ENCODE measurements at regions not wholly inside any gene's neighbourhood (a gene's known extent, or its start where the extent isn't known, plus 50 kb on each side); places are given as distances from the start of the nearest gene placed in this dataset.

DNA sequence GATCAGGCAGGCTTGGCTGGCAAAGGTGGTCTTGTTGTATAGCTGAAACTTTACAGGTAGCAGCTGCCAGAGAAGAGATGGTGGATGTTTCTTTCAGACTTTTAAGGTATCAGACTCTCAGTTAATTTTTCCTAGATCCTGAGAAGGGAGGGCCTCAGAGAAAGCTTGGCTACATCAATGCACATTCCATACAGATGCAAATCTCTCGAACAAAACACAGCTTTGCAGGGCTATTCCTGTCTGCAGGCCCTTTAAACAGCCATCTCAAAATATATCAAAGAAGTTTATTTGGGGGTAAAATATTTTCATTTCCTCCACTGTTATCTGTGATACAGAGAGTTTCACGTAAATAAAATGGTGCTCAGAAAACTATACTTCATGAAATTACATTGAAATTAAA lies 1584.4 kb downstream of the EFNA5 start:
- no peak overlapping the region for H4K8ac ChIP-seq (ENCODE audit: low read depth in 2 of 2, low read length in 2 of 2)
- H3K18ac ChIP-seq (ENCODE audit: low read depth, low read length), result no peak overlapping the region
- H3K79me1 ChIP-seq (ENCODE audit: low read depth in 1 of 2, low read length in 2 of 2), result no peaks in the 10 kb centered on the region
- ChIA-PET CTCF (no interaction called here), POLR2A (ENCODE audit: unreplicated experiment) (no interaction called here)
- H3K27ac ChIP-seq (ENCODE audit: insufficient read depth, low read length), result no peak overlapping the region
- H3K56ac ChIP-seq (ENCODE audit: extremely low read depth, insufficient read depth, low read length), result no peak overlapping the region
- in situ Hi-C loops (cut with MboI; ENCODE audit: low sequenced_read_pairs) (no loop called here), intact Hi-C loops (cut with micrococcal nuclease) (no loop called here), dilution Hi-C loops (cut with HindIII; ENCODE audit: low sequenced_read_pairs, unreplicated experiment) (no loop called here)
- ATAC-seq (ENCODE audit: low read depth) (no peak), DNase-seq (no peak)
- no peak overlapping the region for H2AK5ac ChIP-seq (ENCODE audit: low read depth, low read length)
- no peak overlapping the region for H4K91ac ChIP-seq (ENCODE audit: insufficient read depth, low read depth, low read length)
- H3K23ac ChIP-seq (ENCODE audit: low read depth, low read length), result no peak overlapping the region
- no peaks in the 10 kb centered on the region for H3K27me3 ChIP-seq (ENCODE audit: control insufficient read depth, insufficient read depth, low read length)
- no CpG with 5 or more reads among the region's 2 CpGs for WGBS, 2 experiments (ENCODE audit: extremely low coverage in 2 of 2, insufficient read length in 1 of 2)
- no peak overlapping the region for H2BK5ac ChIP-seq (ENCODE audit: low read depth, low read length, poor library complexity, severe bottlenecking)
- no peak overlapping the region for H2BK20ac ChIP-seq (ENCODE audit: low read depth, low read length)
- no peak overlapping the region for H3K4me3 ChIP-seq (ENCODE audit: insufficient read depth, low read depth, low read length)
- H2BK120ac ChIP-seq (ENCODE audit: low read depth, low read length), result no peak overlapping the region
- no peaks in the 10 kb centered on the region for H3K4me1 ChIP-seq (ENCODE audit: control insufficient read depth, insufficient read depth, low read length)
- H3K14ac ChIP-seq (replicated peaks; ENCODE audit: low read depth, low read length), result no peak overlapping the region
- no peak overlapping the region for H3K9ac ChIP-seq (ENCODE audit: low read depth, low read length)
- H4K5ac ChIP-seq (ENCODE audit: low read depth, low read length), result no peak overlapping the region
- no peaks in the 10 kb centered on the region for H4K20me1 ChIP-seq (ENCODE audit: insufficient read depth, low read length)
- no peak overlapping the region for H3K4me2 ChIP-seq (ENCODE audit: low read depth, low read length)
- no peak overlapping the region for H3K4ac ChIP-seq (ENCODE audit: low read depth, low read length)
- no peaks in the 10 kb centered on the region for H3K36me3 ChIP-seq (ENCODE audit: control insufficient read depth, insufficient read depth, low read length)
- no peaks in the 10 kb centered on the region for H3K9me3 ChIP-seq (ENCODE audit: control insufficient read depth, insufficient read depth, low read length)
- H2AFZ ChIP-seq (replicated peaks; ENCODE audit: low read length, poor library complexity), result no peak overlapping the region
- BruUV-seq (replicated peaks), result no TSS peak
- no peak overlapping the region for H2BK15ac ChIP-seq (ENCODE audit: low read depth, low read length)
- no peak for TF ChIP-seq SMC3 (IDR thresholded peaks at IDR 0.05; ENCODE audit: low read depth, low read length)
- TF ChIP-seq MXI1 (IDR thresholded peaks at IDR 0.05; ENCODE audit: borderline replicate concordance, low read depth, low read length), result no peak
- TF ChIP-seq USF2 (IDR thresholded peaks at IDR 0.05; ENCODE audit: low read depth, low read length), result no peak
- no peak for TF ChIP-seq POLR2A (IDR thresholded peaks at IDR 0.05; ENCODE audit: low read depth, low read length)
- TF ChIP-seq CEBPB (IDR thresholded peaks at IDR 0.05; ENCODE audit: low read depth, low read length), result no peak
- TF ChIP-seq MAFK (IDR thresholded peaks at IDR 0.05; ENCODE audit: low read depth, low read length), result no peak
- TF ChIP-seq RAD21 (IDR thresholded peaks at IDR 0.05; ENCODE audit: low read length), result no peak
- no peak for TF ChIP-seq BHLHE40 (IDR thresholded peaks at IDR 0.05; ENCODE audit: low read depth, low read length)
- no peak for TF ChIP-seq CHD1 (IDR thresholded peaks at IDR 0.05; ENCODE audit: low read depth, low read length)
- TF ChIP-seq NFE2L2 (IDR thresholded peaks at IDR 0.05; ENCODE audit: low read depth, low read length), result no peak
- TF ChIP-seq MAZ (IDR thresholded peaks at IDR 0.05; ENCODE audit: borderline replicate concordance, low read depth, low read length), result no peak
- no peak for TF ChIP-seq ELK1 (IDR thresholded peaks at IDR 0.05; ENCODE audit: borderline replicate concordance, low read depth, low read length)
- H3K9me1 ChIP-seq (ENCODE audit: insufficient read depth, low read length), result no peaks in the 10 kb centered on the region
- no peak overlapping the region for H2AK9ac ChIP-seq (replicated peaks; ENCODE audit: low read depth, low read length, poor library complexity)

Data from IMR-90 (cell line).